ENCODE measurements at regions not wholly inside any gene's neighbourhood (a gene's known extent, or its start where the extent isn't known, plus 50 kb on each side); places are given as distances from the start of the nearest gene placed in this dataset.

DNA sequence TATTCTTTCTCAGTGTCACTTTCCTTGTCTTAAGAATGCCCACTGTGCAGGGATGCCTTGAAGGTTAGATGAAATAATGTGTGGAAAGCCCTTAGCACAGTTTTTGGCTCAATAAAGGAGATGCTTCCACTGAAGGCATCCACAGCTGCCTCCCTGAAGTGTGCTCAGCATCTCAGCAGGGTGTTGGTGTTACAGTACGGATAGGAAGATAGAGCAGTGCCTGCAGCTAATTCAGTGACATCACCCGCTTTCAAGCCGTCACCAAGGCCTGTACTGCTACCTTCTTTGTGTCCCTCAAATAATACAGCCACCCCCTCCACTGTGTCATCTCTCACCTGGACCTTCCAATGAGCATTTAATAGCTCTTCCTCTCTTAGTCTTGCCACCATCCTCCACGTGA lies 59.0 kb downstream of the NDUFS5 start:
- Histone ChIP-seq H3K36me3 (ENCODE audit: control insufficient read depth, insufficient read depth, low read length) (peaks cover 36% of the 10 kb centered on the region), H3K27ac (ENCODE audit: low read depth, low read length) (no peak overlapping the region), H3K4me3 (ENCODE audit: low read depth, low read length) (no peak overlapping the region), H3K27me3 (ENCODE audit: control insufficient read depth, insufficient read depth, low read length) (no peaks in the 10 kb centered on the region), H3K9me3 (ENCODE audit: control insufficient read depth, insufficient read depth, low read length) (no peaks in the 10 kb centered on the region), H3K4me1 (ENCODE audit: control insufficient read depth, insufficient read depth, low read length) (peaks cover 50% of the 10 kb centered on the region)
- 77% methylated on average over 3 of the region's 4 CpGs for WGBS (ENCODE audit: insufficient coverage)
- peak in 1 of 6 donors; percentile 48 for DNase-seq (ENCODE audit: low read depth in 4 of 6, low spot score in 6 of 6)

DNA sequence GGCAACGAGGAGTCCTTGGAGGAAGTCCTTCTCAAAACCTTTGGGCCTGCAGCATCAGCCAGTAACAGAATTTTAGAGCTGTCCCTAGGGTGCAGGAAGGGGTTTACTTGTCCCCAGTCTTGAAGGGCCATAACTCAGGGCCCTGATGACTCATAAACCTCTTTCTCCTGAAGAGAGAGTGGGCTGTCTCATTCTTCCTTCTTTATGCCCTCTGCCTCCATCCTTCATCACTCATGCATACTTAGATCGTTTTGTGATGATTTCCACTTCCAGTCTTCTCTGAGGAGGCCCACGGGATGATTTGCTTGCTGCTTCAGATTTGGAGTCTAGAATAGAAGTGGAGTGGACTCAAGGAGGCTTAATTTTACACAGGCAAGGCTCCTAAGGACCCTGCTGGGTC lies 60.2 kb downstream of the NDUFS5 start:
- WGBS (ENCODE audit: insufficient coverage): 45% methylated on average over 2 of the region's 3 CpGs
- H3K27ac ChIP-seq (ENCODE audit: low read depth, low read length): peak overlapping the region; percentile 70
- H3K36me3 ChIP-seq (ENCODE audit: control insufficient read depth, insufficient read depth, low read length): peaks cover 43% of the 10 kb centered on the region

DNA sequence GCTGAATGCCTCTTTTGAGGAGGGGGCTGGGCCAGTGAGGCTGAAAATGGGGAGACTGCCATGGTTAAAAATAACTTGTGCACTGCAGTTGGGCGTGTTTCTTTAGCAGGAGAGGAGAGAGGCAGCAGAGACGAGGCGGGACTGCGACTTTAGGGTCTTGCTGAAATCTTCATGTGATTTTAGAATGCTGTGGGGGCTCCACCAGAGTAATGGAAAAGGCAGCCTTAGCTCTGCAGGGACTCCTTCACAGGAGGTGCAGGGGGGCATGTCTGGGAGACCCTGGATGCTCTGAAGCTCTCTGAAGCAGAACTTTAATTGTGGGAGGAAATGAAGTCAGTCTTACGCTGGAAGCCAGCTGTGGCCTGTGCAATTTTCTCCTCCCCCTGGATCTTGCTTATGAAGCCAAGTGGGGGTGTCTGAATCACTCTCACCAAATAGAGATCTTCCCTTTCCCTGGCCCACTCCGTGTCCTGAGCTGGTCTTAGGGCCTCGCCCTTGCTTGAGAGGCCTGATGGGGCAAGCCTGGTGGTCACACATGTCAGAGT lies 60.8 kb downstream of the NDUFS5 start:
- Histone ChIP-seq H3K4me1 (ENCODE audit: control insufficient read depth, insufficient read depth, low read length) (peaks cover 60% of the 10 kb centered on the region), H3K4me3 (ENCODE audit: low read depth, low read length) (no peak overlapping the region), H3K36me3 (ENCODE audit: control insufficient read depth, insufficient read depth, low read length) (peaks cover 43% of the 10 kb centered on the region), H3K27ac (ENCODE audit: low read depth, low read length) (peak overlapping the region; percentile 70), H3K27me3 (ENCODE audit: control insufficient read depth, insufficient read depth, low read length) (no peaks in the 10 kb centered on the region), H3K9me3 (ENCODE audit: control insufficient read depth, insufficient read depth, low read length) (no peaks in the 10 kb centered on the region)
- WGBS (ENCODE audit: insufficient coverage): 63% methylated on average over 6 of the region's 7 CpGs
- DNase-seq (ENCODE audit: low read depth in 4 of 6, low spot score in 6 of 6): peak in 2 of 6 donors; percentile 44 to 62

More for the DNA sequence above, 60.2 kb downstream of the NDUFS5 start:
- no peaks in the 10 kb centered on the region for H3K27me3 ChIP-seq (ENCODE audit: control insufficient read depth, insufficient read depth, low read length)
- DNase-seq (ENCODE audit: low read depth in 4 of 6, low spot score in 6 of 6): no peak
- H3K9me3 ChIP-seq (ENCODE audit: control insufficient read depth, insufficient read depth, low read length): no peaks in the 10 kb centered on the region
- H3K4me1 ChIP-seq (ENCODE audit: control insufficient read depth, insufficient read depth, low read length): peaks cover 57% of the 10 kb centered on the region
- no peak overlapping the region for H3K4me3 ChIP-seq (ENCODE audit: low read depth, low read length)

DNA sequence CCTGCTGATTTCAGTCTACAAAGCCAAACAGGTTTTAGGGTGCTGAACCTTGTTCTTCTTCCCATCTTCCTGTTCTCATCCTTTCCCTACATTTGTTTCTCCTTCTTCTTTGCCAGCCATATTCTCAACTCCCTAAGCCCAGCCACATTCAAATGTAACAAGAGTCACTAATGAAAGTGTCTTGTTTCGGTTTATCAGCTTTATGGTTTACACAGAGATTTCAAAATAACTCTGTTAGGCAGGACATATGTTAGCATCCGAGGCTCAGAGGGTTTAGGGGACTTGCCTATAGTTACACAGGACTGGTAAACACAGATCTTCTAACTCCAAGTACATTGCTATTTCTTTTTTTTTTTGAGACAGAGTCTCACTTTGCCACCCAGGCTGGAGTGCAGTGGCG lies 61.3 kb downstream of the NDUFS5 start:
- H3K9me3 ChIP-seq (ENCODE audit: control insufficient read depth, insufficient read depth, low read length): no peaks in the 10 kb centered on the region
- peaks cover 55% of the 10 kb centered on the region for H3K4me1 ChIP-seq (ENCODE audit: control insufficient read depth, insufficient read depth, low read length)
- no peak overlapping the region for H3K4me3 ChIP-seq (ENCODE audit: low read depth, low read length)
- peaks cover 42% of the 10 kb centered on the region for H3K36me3 ChIP-seq (ENCODE audit: control insufficient read depth, insufficient read depth, low read length)
- WGBS (ENCODE audit: insufficient coverage): 88% methylated on average over 2 of the region's 3 CpGs
- DNase-seq (ENCODE audit: low read depth in 4 of 6, low spot score in 6 of 6): no peak
- H3K27me3 ChIP-seq (ENCODE audit: control insufficient read depth, insufficient read depth, low read length): no peaks in the 10 kb centered on the region
- peak overlapping the region; percentile 70 for H3K27ac ChIP-seq (ENCODE audit: low read depth, low read length)

- H3K27ac ChIP-seq (ENCODE audit: low read depth, low read length): no peak overlapping the region
- 100% methylated on average over 1 of the region's 3 CpGs for WGBS (ENCODE audit: insufficient coverage)
- H3K4me1 ChIP-seq (ENCODE audit: control insufficient read depth, insufficient read depth, low read length): peaks cover 53% of the 10 kb centered on the region
- DNase-seq (ENCODE audit: low read depth in 4 of 6, low spot score in 6 of 6): no peak
- H3K4me3 ChIP-seq (ENCODE audit: low read depth, low read length): no peak overlapping the region
- no peaks in the 10 kb centered on the region for H3K9me3 ChIP-seq (ENCODE audit: control insufficient read depth, insufficient read depth, low read length)
- no peaks in the 10 kb centered on the region for H3K27me3 ChIP-seq (ENCODE audit: control insufficient read depth, insufficient read depth, low read length)
- H3K36me3 ChIP-seq (ENCODE audit: control insufficient read depth, insufficient read depth, low read length): peaks cover 47% of the 10 kb centered on the region
These were observed 62.5 kb downstream of the NDUFS5 start for GRCh38 chr1:39088658-39089057.

DNA sequence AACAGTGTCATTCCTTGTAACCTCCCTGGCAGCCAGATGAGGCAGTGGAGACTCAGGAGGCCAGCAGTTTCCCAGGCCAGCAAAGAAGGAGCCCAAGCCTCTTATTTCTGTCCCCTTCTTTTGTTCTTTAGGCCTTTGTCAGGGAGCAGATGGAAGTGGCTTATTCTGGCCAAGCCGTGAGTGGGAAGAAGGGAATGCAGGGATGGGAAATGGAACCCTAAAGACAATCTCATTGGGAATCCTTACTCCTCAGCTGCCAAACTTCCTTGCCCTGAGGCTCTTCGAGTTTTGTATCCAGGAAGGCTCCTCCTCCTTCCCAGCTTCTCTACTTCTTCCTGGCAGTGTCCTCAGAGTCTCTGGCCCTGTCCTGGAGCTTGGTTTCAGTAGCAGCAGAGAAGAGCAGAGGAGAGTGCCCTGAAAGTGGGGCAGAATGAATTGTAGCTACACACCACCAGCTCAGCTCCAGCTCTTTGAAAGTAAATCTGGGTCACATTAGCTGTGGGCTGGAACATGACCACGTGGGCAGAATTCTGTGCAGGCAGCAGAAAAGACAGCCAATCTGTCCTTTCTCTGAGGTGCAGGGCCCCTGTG lies 63.9 kb downstream of the NDUFS5 start:
- Histone ChIP-seq H3K4me3 (ENCODE audit: low read depth, low read length) (no peak overlapping the region), H3K27ac (ENCODE audit: low read depth, low read length) (peak overlapping the region; percentile 80), H3K4me1 (ENCODE audit: control insufficient read depth, insufficient read depth, low read length) (peaks cover 44% of the 10 kb centered on the region), H3K9me3 (ENCODE audit: control insufficient read depth, insufficient read depth, low read length) (no peaks in the 10 kb centered on the region), H3K36me3 (ENCODE audit: control insufficient read depth, insufficient read depth, low read length) (peaks cover 53% of the 10 kb centered on the region), H3K27me3 (ENCODE audit: control insufficient read depth, insufficient read depth, low read length) (no peaks in the 10 kb centered on the region)
- DNase-seq (ENCODE audit: low read depth in 4 of 6, low spot score in 6 of 6): peak in 2 of 6 donors; percentile 31 to 72
- no CpG with 5 or more reads among the region's 3 CpGs for WGBS (ENCODE audit: insufficient coverage)

DNA sequence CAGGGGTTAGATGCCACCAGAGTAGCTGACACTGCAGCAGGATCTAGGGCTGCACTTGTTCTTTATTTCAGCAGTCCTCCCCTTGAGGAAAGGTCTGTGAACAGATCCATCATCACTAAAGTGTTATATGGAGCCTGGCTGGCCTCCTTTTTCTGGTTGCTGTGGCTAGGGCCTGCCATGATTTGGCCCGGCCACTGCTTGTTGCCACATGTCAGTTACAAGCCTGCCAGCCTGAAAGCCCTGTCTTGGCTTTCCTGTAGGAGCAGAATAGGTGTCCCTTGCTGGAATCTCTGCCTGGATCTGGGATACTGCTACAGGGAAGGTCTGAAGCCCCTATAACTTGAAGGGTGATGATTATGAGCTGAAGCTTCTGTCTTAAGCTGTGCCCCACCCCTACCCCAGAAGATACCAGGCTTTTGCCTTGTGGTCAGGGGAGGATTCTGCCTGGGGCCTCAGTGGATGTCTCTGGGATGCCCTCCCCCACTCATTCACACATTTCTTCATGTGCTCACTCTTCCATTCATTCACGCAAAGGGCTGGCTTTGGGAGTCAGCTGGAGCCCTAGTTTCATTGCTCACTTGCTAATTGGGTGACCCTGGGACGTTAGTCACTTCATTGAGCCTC lies 64.7 kb downstream of the NDUFS5 start:
- Histone ChIP-seq H3K4me1 (ENCODE audit: control insufficient read depth, insufficient read depth, low read length) (peaks cover 43% of the 10 kb centered on the region), H3K4me3 (ENCODE audit: low read depth, low read length) (no peak overlapping the region), H3K9me3 (ENCODE audit: control insufficient read depth, insufficient read depth, low read length) (no peaks in the 10 kb centered on the region), H3K27me3 (ENCODE audit: control insufficient read depth, insufficient read depth, low read length) (no peaks in the 10 kb centered on the region), H3K36me3 (ENCODE audit: control insufficient read depth, insufficient read depth, low read length) (peaks cover 56% of the 10 kb centered on the region), H3K27ac (ENCODE audit: low read depth, low read length) (peak overlapping the region; percentile 80)
- no peak for DNase-seq (ENCODE audit: low read depth in 4 of 6, low spot score in 6 of 6)
- WGBS (ENCODE audit: insufficient coverage): 75% methylated on average over 3 of the region's 3 CpGs

- Histone ChIP-seq H3K4me1 (ENCODE audit: control insufficient read depth, insufficient read depth, low read length) (peaks cover 33% of the 10 kb centered on the region), H3K9me3 (ENCODE audit: control insufficient read depth, insufficient read depth, low read length) (no peaks in the 10 kb centered on the region), H3K27ac (ENCODE audit: low read depth, low read length) (peak overlapping the region; percentile 16), H3K27me3 (ENCODE audit: control insufficient read depth, insufficient read depth, low read length) (no peaks in the 10 kb centered on the region), H3K4me3 (ENCODE audit: low read depth, low read length) (no peak overlapping the region), H3K36me3 (ENCODE audit: control insufficient read depth, insufficient read depth, low read length) (peaks cover 51% of the 10 kb centered on the region)
- DNase-seq (ENCODE audit: low read depth in 4 of 6, low spot score in 6 of 6): peak in 2 of 6 donors; percentile 78 to 84
- 23% methylated on average over 3 of the region's 7 CpGs for WGBS (ENCODE audit: insufficient coverage)
These were observed 65.9 kb downstream of the NDUFS5 start for GRCh38 chr1:39091845-39092645.

DNA sequence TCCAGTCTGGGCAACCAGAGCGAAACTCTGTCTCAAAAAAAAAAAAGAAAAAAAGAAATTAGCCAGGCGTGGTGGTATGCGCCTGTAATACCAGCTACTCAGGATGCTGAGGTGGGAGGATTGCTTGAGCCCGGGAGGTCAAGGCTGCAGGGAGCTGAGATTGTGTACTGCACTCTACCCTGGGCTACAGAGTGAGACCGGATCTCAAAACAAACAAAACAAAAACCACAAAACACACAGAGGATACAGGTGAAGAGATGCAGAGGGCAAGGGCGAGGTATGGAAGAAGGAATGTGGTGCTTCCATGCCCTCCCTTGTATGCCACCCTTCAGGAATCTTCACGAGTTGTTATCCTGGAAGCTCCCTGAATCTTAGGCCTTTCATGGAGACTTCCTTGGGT lies 68.5 kb downstream of the NDUFS5 start:
- Histone ChIP-seq H3K36me3 (ENCODE audit: control insufficient read depth, insufficient read depth, low read length) (peaks cover 45% of the 10 kb centered on the region), H3K9me3 (ENCODE audit: control insufficient read depth, insufficient read depth, low read length) (no peaks in the 10 kb centered on the region), H3K4me1 (ENCODE audit: control insufficient read depth, insufficient read depth, low read length) (peaks cover 50% of the 10 kb centered on the region), H3K27ac (ENCODE audit: low read depth, low read length) (no peak overlapping the region), H3K27me3 (ENCODE audit: control insufficient read depth, insufficient read depth, low read length) (no peaks in the 10 kb centered on the region), H3K4me3 (ENCODE audit: low read depth, low read length) (no peak overlapping the region)
- DNase-seq (ENCODE audit: low read depth in 4 of 6, low spot score in 6 of 6): no peak
- WGBS (ENCODE audit: insufficient coverage): 90% methylated on average over 2 of the region's 7 CpGs
